ENCODE measurements at regions not wholly inside any gene's neighbourhood (a gene's known extent, or its start where the extent isn't known, plus 50 kb on each side); places are given as distances from the start of the nearest gene placed in this dataset.

GRCh38 chr1:29563092-29563491 lies 326.8 kb downstream of the PTPRU start:
- TF ChIP-seq CTCF (IDR thresholded peaks at IDR 0.05; ENCODE audit: poor library complexity, severe bottlenecking) (no peak), POLR2AphosphoS5 (IDR thresholded peaks at IDR 0.05) (no peak), REST (IDR thresholded peaks at IDR 0.05; ENCODE audit: borderline replicate concordance) (no peak), EZH2 (IDR thresholded peaks at IDR 0.05; ENCODE audit: borderline replicate concordance, insufficient read depth, low read length, poor library complexity, severe bottlenecking) (no peak), RAD21 (conservative IDR thresholded peaks at IDR 0.05) (no peak)

Data from neural cell (in vitro differentiated cells).